PC-9 (cell line): ENCODE measurements at regions not wholly inside any gene's neighbourhood (a gene's known extent, or its start where the extent isn't known, plus 50 kb on each side); places are given as distances from the start of the nearest gene placed in this dataset.

Experiments
- EZH2 ChIP-seq: fragments of 200-600 bp; sonication (generic); IDR thresholded peaks from 2 replicates; pipeline ENCODE4 v1.8.0; 2017; ENCODE audit warnings: antibody characterized with exemption, low read depth
- TF ChIP-seq, protein P1 (sequence below): fragments of 200-600 bp; sonication (generic); conservative IDR thresholded peaks from 2 replicates; pipeline ENCODE4 v1.6.1; 2017; ENCODE audit warnings: mixed run types, antibody characterized with exemption, mild to moderate bottlenecking, moderate library complexity

DNA sequence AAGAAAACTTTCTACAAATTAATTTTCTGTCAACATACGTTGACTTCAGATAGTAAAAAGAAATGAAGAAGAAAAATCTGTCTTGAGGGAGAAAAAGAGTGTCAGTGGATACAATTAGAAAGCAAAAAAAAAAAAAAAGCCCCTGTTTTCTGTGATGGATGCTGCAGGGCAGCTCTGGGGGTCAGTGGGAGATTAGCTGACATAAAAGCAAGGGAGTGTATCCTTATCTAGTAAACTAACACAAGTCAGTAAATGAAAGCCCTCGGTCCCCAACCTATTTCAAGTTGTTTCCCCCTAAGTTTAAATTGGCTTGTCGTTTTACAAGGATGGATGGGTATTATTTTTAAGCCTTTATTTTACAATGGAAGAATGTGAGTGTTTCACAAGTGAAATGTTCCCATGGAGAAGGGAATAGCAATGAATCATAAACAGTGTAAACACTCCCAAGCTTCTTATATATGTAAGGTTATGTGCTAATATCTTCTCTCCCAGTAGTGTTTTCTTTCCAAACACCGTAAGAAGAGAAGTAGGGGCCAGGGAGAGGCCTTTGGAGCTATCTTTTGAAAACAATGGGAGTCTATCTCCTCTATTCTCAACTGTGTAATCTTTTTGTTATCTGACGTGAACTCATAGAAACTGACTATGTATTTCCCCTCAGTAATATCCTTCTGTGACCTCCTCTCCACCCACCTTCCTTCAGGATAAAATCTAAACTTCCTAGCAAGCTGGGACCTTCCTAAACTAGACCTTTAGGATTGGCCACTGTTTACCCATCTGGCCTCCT, 347.7 kb downstream of the FBXO8 start:
- TF ChIP-seq, protein P1, sequence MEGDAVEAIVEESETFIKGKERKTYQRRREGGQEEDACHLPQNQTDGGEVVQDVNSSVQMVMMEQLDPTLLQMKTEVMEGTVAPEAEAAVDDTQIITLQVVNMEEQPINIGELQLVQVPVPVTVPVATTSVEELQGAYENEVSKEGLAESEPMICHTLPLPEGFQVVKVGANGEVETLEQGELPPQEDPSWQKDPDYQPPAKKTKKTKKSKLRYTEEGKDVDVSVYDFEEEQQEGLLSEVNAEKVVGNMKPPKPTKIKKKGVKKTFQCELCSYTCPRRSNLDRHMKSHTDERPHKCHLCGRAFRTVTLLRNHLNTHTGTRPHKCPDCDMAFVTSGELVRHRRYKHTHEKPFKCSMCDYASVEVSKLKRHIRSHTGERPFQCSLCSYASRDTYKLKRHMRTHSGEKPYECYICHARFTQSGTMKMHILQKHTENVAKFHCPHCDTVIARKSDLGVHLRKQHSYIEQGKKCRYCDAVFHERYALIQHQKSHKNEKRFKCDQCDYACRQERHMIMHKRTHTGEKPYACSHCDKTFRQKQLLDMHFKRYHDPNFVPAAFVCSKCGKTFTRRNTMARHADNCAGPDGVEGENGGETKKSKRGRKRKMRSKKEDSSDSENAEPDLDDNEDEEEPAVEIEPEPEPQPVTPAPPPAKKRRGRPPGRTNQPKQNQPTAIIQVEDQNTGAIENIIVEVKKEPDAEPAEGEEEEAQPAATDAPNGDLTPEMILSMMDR: no peak
- no peak for TF ChIP-seq EZH2
